Uterus (tissue), 2 donors: ENCODE measurements at regions not wholly inside any gene's neighbourhood (a gene's known extent, or its start where the extent isn't known, plus 50 kb on each side); places are given as distances from the start of the nearest gene placed in this dataset.

Source experiments
- POLR2A ChIP-seq, 2 donors: fragments of 450-650 bp; IDR thresholded peaks; one replicate each; pipeline ENCODE4 v1.6.1; 2016; ENCODE audit warnings: antibody characterized with exemption in 2 of 2, mild to moderate bottlenecking in 1 of 2, moderate library complexity in 1 of 2
- TF ChIP-seq, protein P1 (sequence below), 4 experiments: fragments of 200-600 bp in 2 of 4; fragments of 450-650 bp in 2 of 4; sonication (generic) in 2 of 4; IDR thresholded peaks; one replicate each; pipeline ENCODE4 v1.5.1; 2016 to 2019; ENCODE audit warnings: antibody characterized with exemption in 4 of 4, mild to moderate bottlenecking in 2 of 4, moderate library complexity in 1 of 4

DNA sequence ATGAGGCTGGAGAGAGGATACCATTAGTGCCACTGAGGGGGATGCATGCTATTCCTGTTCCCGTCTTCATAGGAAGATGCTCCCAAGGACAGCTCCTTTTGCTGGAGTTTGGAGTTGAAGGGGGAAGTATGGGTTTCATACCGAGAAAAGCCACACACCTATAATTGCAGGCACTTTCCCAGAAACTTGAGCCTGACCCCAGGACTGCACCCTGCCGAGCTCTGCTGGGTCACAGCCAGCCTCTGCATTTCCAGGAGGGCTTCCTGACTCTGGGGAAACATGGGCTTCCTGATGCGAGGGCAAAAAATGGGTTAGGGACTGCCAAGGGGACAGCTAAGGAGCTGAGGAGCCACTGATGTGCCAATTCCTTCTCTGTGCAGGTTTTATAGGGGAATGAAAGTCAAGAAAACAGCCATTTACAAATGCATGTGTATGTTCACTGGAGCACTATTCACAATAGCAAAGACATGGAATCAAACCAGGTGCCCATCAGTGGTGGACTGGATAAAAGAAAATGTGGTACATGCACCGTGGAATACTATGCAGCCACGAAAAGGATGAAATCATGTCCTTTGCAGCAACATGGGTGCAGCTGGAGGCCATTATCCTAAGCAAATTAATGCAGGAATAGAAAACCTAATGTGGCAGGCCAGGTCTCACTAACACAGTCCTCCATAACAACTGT lies 104.5 kb downstream of the ACAA2 start:
- TF ChIP-seq, protein P1, sequence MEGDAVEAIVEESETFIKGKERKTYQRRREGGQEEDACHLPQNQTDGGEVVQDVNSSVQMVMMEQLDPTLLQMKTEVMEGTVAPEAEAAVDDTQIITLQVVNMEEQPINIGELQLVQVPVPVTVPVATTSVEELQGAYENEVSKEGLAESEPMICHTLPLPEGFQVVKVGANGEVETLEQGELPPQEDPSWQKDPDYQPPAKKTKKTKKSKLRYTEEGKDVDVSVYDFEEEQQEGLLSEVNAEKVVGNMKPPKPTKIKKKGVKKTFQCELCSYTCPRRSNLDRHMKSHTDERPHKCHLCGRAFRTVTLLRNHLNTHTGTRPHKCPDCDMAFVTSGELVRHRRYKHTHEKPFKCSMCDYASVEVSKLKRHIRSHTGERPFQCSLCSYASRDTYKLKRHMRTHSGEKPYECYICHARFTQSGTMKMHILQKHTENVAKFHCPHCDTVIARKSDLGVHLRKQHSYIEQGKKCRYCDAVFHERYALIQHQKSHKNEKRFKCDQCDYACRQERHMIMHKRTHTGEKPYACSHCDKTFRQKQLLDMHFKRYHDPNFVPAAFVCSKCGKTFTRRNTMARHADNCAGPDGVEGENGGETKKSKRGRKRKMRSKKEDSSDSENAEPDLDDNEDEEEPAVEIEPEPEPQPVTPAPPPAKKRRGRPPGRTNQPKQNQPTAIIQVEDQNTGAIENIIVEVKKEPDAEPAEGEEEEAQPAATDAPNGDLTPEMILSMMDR (IDR thresholded peaks at IDR 0.05): no peak
- no peak for TF ChIP-seq POLR2A (IDR thresholded peaks at IDR 0.05)
